Prostate gland (tissue), 2 donors: ENCODE measurements at regions not wholly inside any gene's neighbourhood (a gene's known extent, or its start where the extent isn't known, plus 50 kb on each side); places are given as distances from the start of the nearest gene placed in this dataset.

Source experiments
- DNase-seq: peaks from one replicate; pipeline ENCODE4 v3.0.0-alpha.2; 2019; ENCODE audit warnings: low spot score
- H3K27ac ChIP-seq, 2 donors: fragments of 200-600 bp; sonication (generic); 2 replicates each; pipeline ENCODE4 v1.5.1; 2017 to 2019
- H3K27me3 ChIP-seq: fragments of 200-600 bp; sonication (generic); replicated peaks from 2 replicates; pipeline ENCODE4 v1.5.1; 2019; ENCODE audit not compliant: insufficient read depth
- H3K36me3 ChIP-seq, 2 donors: fragments of 200-600 bp; sonication (generic); 1 replicate in 1 of 2; 2 replicates in 1 of 2; pipeline versions ENCODE4 v1.5.1 to v1.8.1; 2017 to 2019
- H3K4me1 ChIP-seq: fragments of 200-600 bp; sonication (generic); replicated peaks from 2 replicates; pipeline ENCODE4 v1.5.1; 2019
- H3K4me3 ChIP-seq, 2 donors: fragments of 200-600 bp; sonication (generic); 2 replicates each; pipeline ENCODE4 v1.5.1; 2017 to 2019
- H3K9me3 ChIP-seq: fragments of 200-600 bp; sonication (generic); 2 replicates; pipeline ENCODE4 v1.5.1; 2017
- POLR2A ChIP-seq: fragments of 450-650 bp; IDR thresholded peaks from one replicate; pipeline ENCODE4 v1.6.1; 2016; ENCODE audit warnings: antibody characterized with exemption, mild to moderate bottlenecking
- POLR2AphosphoS5 ChIP-seq: sonication (generic); formaldehyde crosslinking; IDR thresholded peaks from one replicate; pipeline ENCODE4 v1.6.1; 2017; ENCODE audit warnings: antibody characterized with exemption
- WGBS: methylation state at CpG from one replicate; pipeline ENCODE4 v1.1.5; 2018; 5-methylcytosine and 5-hydroxymethylcytosine counted together
- intact Hi-C: fragments of 100-400 bp; cut with DNase I; formaldehyde crosslinking; loops from one replicate; pipeline ENCODE4 v1.14.2; 2022
- TF ChIP-seq, protein P1 (sequence below), 4 experiments: fragments of 200-600 bp in 2 of 4; fragments of 450-650 bp in 2 of 4; sonication (generic) in 2 of 4; IDR thresholded peaks; 1 replicate in 3 of 4; 2 replicates in 1 of 4; pipeline ENCODE4 v1.5.1; 2016 to 2019; ENCODE audit warnings: antibody characterized with exemption in 4 of 4, mild to moderate bottlenecking in 2 of 4, moderate library complexity in 2 of 4

GRCh38 chr4:188934320-188934962, 795.2 kb downstream of the TRIML1 start:
- no peak overlapping the region for H3K27ac ChIP-seq
- H3K4me1 ChIP-seq, result no peaks in the 10 kb centered on the region
- 64% methylated on average over 5 of the region's 5 CpGs for WGBS
- no peaks in the 10 kb centered on the region for H3K36me3 ChIP-seq
- no peak for DNase-seq
- H3K9me3 ChIP-seq, result no peaks in the 10 kb centered on the region
- H3K27me3 ChIP-seq, result no peaks in the 10 kb centered on the region
- TF ChIP-seq, protein P1, sequence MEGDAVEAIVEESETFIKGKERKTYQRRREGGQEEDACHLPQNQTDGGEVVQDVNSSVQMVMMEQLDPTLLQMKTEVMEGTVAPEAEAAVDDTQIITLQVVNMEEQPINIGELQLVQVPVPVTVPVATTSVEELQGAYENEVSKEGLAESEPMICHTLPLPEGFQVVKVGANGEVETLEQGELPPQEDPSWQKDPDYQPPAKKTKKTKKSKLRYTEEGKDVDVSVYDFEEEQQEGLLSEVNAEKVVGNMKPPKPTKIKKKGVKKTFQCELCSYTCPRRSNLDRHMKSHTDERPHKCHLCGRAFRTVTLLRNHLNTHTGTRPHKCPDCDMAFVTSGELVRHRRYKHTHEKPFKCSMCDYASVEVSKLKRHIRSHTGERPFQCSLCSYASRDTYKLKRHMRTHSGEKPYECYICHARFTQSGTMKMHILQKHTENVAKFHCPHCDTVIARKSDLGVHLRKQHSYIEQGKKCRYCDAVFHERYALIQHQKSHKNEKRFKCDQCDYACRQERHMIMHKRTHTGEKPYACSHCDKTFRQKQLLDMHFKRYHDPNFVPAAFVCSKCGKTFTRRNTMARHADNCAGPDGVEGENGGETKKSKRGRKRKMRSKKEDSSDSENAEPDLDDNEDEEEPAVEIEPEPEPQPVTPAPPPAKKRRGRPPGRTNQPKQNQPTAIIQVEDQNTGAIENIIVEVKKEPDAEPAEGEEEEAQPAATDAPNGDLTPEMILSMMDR (IDR thresholded peaks at IDR 0.05), result no peak
- TF ChIP-seq POLR2AphosphoS5 (no peak), POLR2A (no peak)
- no peak overlapping the region for H3K4me3 ChIP-seq
- intact Hi-C loops, result no loop called here

GRCh38 chr4:188941524-188942119, 802.4 kb downstream of the TRIML1 start:
- DNase-seq, result no peak
- 72% methylated on average over 3 of the region's 3 CpGs for WGBS
- TF ChIP-seq, protein P1 (IDR thresholded peaks at IDR 0.05), result no peak
- TF ChIP-seq POLR2AphosphoS5 (no peak), POLR2A (no peak)

DNA sequence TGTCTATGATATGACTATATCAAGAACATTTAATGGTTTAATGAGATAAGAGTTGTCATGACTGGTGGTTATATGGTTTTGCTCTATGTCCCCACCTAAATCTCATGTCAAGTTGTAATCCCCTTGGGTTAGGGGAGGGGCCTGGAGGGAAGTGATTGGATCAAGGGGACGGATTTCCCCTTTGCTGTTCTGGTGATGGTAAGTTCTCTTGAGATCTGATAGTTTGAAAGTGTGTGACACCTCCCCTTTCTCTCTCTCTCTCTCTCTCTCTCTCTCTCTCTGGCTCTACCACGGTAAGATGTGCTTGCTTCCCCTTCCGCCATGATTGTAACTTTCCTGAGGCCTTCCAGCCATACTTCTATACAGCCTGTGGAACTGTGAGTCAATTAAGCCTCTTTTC, 803.4 kb downstream of the TRIML1 start:
- intact Hi-C loops, result no loop called here
- DNase-seq, result no peak
- no peaks in the 10 kb centered on the region for H3K27me3 ChIP-seq
- no peaks in the 10 kb centered on the region for H3K9me3 ChIP-seq
- H3K4me1 ChIP-seq, result no peaks in the 10 kb centered on the region
- H3K4me3 ChIP-seq, result no peak overlapping the region
- H3K36me3 ChIP-seq, result no peaks in the 10 kb centered on the region
- TF ChIP-seq, protein P1 (IDR thresholded peaks at IDR 0.05), result no peak
- TF ChIP-seq POLR2AphosphoS5, result no peak
- TF ChIP-seq POLR2A, result no peak
- WGBS, result 87% methylated on average over 3 of the region's 3 CpGs
- no peak overlapping the region for H3K27ac ChIP-seq

More at GRCh38 chr4:188941524-188942119, 802.4 kb downstream of the TRIML1 start:
- Histone ChIP-seq H3K4me3 (no peak overlapping the region), H3K27me3 (no peaks in the 10 kb centered on the region), H3K4me1 (no peaks in the 10 kb centered on the region), H3K9me3 (no peaks in the 10 kb centered on the region), H3K36me3 (no peaks in the 10 kb centered on the region), H3K27ac (no peak overlapping the region)
- intact Hi-C loops, result no loop called here

DNA sequence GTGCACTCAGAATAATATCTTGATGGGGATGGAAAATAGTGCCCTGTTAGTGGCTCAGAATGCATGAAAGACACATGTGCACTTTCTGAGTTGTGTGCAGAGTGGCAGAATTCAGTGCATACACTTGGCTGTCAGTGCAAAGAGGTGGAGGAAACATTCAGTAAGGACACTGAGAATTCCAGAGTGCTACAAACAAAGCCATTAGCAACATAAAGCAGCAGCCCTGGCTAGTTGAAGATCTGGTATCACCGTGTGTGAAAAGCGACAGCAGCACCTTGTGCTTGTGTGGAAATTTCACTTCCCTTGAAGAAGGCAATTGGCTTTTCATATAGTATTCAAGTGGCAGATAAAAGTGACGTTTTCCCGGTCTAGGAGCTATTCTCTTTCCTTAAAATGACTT, 810.4 kb downstream of the TRIML1 start:
- TF ChIP-seq, protein P1 (IDR thresholded peaks at IDR 0.05), result no peak
- TF ChIP-seq POLR2AphosphoS5, result no peak
- TF ChIP-seq POLR2A, result no peak
- WGBS, result 58% methylated on average over 4 of the region's 4 CpGs
- Histone ChIP-seq H3K4me3 (no peak overlapping the region), H3K36me3 (no peaks in the 10 kb centered on the region), H3K27ac (no peak overlapping the region), H3K27me3 (no peaks in the 10 kb centered on the region), H3K9me3 (no peaks in the 10 kb centered on the region), H3K4me1 (no peaks in the 10 kb centered on the region)
- DNase-seq, result no peak
- intact Hi-C loops, result no loop called here

DNA sequence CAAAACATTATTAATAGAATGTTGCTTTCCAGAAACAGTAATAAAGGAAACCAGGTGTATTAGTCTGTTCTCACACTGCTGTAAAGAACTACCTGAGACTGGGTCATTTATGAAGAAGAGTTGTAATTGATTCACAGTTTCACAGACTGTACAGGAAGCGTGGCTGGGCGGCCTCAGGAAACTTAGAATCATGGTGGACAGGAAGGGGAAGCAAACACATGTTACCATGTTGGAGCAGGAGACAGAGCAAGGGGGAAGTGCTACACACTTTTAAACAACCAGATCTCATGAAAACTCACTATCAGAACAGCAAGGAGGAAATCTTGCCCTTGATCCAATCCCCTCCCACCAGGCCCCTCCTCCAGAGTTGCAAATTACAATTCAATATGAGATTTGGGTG, 815.8 kb downstream of the TRIML1 start:
- TF ChIP-seq, protein P1 (IDR thresholded peaks at IDR 0.05), result no peak
- no peak for TF ChIP-seq POLR2AphosphoS5
- TF ChIP-seq POLR2A, result no peak
- H3K27me3 ChIP-seq, result no peaks in the 10 kb centered on the region
- no peak for DNase-seq
- intact Hi-C loops, result no loop called here
- 87% methylated on average over 2 of the region's 2 CpGs for WGBS
- H3K36me3 ChIP-seq, result no peaks in the 10 kb centered on the region
- no peak overlapping the region for H3K4me3 ChIP-seq
- H3K9me3 ChIP-seq, result no peaks in the 10 kb centered on the region
- no peak overlapping the region for H3K27ac ChIP-seq
- no peaks in the 10 kb centered on the region for H3K4me1 ChIP-seq
